HG03039 (cell line): ENCODE measurements at regions not wholly inside any gene's neighbourhood (a gene's known extent, or its start where the extent isn't known, plus 50 kb on each side); places are given as distances from the start of the nearest gene placed in this dataset.
"Not testable (repeated sequence)": the region's sequence is repeated elsewhere in the genome, so short reads cannot be mapped to it uniquely, and the experiment has no call there.

Source experiments
- ATAC-seq: cut with Tn5 transposase; IDR thresholded peaks from one replicate; pipeline ENCODE4 v1.9.1; 2021; ENCODE audit warnings: mild to moderate bottlenecking, moderate library complexity; ENCODE audit not compliant: unreplicated experiment

DNA sequence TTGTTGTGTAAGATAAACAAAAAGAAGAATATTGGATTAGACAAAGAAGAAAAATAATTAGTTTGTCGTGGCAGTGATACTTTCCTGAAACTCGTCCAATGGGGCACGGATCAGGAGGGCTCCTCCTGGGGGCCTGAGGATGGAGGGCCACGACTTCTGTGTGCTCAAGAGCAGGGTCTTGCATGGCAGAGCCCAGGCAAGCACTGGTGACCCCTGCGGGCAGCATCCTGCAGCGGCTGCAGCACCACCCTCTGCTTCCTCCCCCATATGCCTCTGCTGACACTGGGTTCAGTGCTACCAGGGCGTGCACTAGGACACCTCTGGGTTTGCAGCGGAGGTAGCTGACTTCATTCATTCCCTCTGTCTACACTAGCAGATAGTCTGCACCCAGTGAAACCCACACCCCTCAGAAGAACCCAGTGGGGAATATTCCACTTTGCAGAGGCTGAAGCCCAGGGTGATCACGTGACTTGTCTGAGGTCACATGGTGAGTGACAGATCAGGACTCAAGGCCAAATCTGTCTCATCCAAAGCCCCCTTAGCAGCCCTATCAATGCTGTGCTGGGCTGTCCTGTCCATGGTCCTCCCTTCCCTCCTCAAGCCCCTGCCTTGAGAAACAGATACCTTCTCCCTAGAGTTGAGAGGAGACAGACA lies 375.5 kb downstream of the TCERG1L start:
- ATAC-seq: no peak

DNA sequence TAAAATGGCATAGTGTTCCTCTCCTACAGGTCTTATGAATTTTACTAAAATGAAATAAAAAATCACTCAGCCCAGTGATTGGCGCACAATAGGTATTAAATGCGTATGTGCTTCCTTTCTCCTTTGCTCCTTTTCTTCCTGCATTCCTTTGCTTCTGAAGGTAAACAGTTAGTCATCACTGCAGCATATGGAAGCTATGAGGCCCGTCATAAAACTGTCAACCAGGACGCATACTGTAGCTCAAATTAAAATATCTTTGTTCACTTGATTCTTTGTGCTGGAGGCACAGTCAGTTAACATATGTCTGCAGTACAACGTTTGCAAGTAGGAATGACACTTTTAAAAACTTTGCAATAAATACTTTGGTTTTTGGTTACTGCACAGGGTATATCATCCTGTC lies 374.7 kb downstream of the TCERG1L start:
- ATAC-seq: no peak

DNA sequence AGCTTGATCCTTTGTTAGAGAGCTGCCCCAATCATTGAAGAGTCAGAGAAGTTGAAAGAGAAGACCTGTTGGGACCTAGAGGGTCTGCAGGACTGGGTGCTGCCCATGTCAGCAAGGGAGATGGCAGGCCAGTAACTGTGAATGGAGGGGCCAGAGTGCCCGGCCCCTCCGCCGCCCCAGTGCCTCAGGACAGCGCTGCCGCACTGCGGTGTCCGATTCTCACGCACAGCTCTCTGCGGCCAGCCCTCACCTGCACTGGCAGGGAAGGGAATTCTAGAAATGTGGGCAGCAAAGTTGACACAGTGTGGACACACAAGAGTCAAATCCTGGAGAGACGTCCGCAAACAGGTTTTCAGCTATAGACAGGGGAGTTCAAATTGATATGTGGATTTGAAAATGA lies 373.5 kb downstream of the TCERG1L start:
- ATAC-seq: no peak

DNA sequence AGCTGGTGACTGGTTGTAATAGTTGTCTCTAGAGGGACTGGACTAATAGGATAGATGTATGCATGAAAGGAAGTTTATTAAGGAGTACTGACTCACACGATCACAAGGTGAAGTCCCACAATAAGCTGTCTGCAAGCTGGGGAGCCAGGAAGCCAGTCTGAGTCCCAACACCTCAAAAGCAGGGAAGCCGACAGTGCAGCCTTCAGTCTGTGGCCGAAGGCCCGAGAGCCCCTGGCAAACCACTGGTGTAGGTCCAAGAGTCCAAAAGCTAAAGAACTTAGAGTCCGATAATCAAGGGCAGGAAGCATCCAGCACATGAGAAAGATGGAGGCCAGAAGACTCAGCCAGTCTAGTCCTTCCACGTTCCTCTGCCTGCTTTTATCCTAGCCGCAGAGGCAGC lies 372.6 kb downstream of the TCERG1L start:
- ATAC-seq: not testable (repeated sequence)

DNA sequence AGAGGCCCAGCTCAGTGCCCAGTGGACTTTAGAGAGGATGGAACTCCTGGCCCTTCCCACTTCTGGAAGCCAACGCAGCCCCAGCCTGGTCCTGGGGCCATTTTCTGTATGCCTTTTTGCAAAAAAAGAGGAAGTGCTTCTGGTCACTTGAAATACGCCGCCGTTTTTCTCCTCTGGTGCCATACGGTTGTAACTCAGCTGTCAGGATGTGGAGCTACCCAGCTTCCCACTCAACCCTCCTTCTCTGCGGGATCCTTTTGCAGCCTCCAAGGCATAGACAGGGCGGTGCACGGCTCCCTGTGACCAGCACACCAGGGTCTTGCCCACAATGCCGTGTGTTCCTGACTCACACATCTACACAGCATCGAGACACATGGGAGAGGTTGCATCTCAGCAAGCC lies 369.6 kb downstream of the TCERG1L start:
- ATAC-seq: no peak

DNA sequence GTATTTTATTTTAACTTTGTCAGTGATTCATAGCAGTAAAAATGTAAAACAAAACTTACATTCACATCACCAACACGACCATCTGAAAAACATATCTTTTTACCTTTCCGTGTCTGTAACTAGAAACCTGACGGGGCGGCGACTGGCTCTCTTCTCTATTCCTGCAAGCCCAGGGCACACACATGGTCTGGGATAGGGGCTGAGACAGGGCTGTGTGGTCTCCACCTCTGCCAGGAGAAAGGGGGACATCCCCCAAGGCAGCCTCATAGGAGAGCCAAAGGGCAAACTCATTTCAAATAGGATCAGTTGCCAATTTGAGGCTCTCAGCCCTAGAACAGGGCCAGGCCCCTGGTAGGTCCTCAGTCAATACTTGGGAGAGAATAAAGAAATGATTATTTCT lies 359.4 kb downstream of the TCERG1L start:
- ATAC-seq: no peak

GRCh38 chr10:130954326-130954905 lies 357.1 kb downstream of the TCERG1L start:
- ATAC-seq: no peak

- ATAC-seq: no peak
Measured at GRCh38 chr10:130956251-130956650, 355.3 kb downstream of the TCERG1L start.

DNA sequence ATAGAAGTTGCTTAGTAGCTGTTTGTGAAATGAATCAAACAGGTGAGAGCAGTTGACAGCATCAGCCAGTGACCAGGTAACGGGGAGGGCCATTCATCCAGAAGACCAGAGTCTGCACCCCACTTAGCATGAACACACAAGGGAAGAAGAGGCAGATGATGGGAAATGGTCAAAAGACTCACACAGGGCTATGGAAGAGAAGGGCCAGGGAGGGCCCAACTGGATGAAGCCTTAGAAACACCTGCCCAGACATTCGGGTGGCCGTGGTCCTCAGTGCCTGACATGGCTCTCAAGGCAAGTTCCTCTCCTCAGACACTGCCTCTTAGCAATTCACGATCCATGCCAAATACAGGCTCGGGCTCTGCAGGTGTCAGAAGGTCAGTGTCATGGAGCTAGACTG lies 354.1 kb downstream of the TCERG1L start:
- no peak for ATAC-seq

DNA sequence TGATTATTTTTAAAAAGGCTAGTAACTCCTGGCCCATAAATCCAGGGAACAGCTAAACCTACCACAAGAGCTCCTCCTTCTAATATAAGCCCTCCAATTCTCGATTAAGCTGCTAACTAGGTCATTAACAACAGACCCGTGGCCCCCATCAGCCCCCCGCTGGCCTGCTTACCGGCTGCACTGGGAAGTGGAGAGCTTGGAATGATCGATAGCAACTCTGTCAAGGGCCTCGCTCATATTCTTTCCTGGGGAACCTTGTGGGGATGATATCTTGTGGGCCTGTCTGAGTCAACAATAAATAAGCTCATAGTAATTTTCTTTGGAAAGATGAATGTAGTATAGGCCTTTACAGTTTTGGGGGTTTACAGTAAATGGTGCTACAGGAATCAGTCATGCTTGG lies 353.5 kb downstream of the TCERG1L start:
- no peak for ATAC-seq

DNA sequence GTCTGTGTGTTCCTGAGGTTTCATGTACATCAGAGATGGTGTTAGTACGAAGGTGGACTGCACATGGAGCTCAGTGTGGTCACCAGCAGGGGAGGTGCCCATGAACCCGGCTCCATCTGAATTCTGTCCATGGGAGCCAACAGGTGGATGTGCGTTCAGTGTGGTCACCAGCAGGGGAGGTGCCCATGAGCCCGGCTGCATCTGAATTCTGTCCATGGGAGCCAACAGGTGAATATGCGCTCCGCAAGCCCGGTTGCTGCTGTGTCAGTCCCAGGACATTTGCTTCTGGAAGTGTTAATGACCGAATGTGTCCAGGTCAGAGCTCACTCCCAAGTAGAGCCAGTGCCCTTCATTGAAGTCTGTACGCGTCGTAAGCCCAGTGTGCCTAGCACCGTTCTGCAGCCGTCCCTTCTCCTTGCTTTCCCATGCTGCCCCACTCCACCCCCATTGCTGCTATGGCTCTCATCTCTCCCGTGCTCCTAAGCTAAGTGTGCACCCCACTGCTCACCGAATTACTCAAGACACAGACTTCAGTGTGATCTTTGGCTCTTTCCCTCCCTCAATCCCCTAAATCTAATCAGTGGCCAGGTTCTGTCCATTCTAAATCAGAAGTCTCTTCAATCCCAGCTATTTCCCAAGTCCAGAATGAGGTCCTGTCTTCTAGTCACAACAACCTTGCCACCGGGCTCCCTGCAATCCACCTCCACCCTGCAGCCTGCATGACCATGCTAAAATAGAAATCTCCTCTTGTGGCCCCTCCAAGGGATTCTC lies 352.4 kb downstream of the TCERG1L start:
- ATAC-seq: no peak

GRCh38 chr10:130959752-130960195 lies 351.7 kb downstream of the TCERG1L start:
- ATAC-seq: no peak

- no peak for ATAC-seq
Measured at GRCh38 chr10:130960531-130960930, 351.0 kb downstream of the TCERG1L start.

DNA sequence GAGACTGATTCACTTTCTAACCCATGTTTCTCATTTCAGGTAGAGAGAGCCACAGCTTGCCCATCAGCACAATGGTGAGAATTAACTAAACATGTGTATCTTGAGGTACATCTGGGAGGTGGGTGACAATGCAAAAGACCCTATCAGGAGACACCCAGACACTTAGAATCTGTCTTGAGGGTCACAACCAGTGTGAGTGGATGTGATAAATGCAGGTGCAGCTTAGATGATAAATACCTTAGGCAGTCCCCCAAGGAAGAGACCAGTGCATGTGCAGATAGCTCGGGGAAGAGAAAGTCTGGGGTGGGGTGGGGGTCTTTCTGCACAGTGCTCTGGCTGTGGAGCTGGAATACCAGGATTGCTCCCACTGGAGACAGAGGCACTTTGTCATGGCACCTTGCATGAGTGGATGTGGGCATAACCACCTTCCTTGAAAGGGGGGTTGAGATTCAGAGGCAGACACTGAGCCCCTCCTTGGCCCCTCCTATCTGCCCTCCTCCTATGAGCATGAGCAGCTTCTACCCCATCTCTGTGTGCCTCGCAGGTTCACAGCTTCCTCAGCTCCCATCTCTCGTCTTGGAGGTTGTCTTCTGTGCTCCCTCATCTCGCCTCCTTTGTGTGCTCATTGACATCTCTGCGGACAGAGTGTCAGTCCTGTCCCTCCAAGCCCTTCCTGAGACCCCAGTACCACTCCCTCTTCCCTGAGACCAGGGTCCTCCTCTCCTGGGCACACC lies 349.8 kb downstream of the TCERG1L start:
- no peak for ATAC-seq

DNA sequence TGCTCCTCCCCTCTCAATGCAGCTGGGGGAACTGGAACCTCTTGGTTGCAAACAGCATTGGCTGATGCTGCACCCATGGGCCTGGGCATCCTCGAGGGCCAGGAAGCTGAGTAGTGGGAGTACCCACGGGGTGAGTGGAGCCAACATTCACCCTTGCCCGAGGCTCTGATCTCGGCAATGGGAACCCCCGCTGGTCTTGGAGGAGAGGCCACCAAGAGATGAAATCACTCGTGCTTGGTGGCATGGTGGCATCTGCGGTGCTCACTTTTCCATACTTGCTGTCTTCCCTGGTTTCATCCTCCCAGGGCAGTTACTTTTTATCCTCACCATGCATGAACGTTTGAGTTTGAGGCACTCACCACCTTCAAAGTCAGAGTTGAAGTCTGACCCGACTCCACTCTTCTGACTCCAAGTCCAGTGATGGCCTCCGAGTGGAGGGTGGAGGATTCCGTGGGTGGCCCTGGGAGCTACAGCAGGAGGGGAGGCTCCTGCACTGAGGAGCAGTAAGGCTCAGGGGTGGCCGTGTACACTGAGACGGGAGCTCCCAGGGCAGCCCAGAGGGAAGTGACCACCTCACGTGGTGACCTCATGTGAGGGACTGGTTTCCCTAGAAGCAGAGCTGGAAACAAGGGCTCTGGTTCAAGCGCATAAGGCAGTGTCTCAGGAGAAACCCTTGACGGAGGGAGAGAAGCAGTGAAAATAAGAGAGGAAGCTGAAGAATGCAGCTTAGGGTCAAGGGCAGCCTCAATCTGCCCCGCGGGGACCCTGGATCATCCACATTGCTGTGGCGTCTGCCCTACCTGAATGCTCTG lies 349.1 kb downstream of the TCERG1L start:
- ATAC-seq: no peak

- no peak for ATAC-seq
Measured at GRCh38 chr10:130963052-130963393, 348.5 kb downstream of the TCERG1L start.

DNA sequence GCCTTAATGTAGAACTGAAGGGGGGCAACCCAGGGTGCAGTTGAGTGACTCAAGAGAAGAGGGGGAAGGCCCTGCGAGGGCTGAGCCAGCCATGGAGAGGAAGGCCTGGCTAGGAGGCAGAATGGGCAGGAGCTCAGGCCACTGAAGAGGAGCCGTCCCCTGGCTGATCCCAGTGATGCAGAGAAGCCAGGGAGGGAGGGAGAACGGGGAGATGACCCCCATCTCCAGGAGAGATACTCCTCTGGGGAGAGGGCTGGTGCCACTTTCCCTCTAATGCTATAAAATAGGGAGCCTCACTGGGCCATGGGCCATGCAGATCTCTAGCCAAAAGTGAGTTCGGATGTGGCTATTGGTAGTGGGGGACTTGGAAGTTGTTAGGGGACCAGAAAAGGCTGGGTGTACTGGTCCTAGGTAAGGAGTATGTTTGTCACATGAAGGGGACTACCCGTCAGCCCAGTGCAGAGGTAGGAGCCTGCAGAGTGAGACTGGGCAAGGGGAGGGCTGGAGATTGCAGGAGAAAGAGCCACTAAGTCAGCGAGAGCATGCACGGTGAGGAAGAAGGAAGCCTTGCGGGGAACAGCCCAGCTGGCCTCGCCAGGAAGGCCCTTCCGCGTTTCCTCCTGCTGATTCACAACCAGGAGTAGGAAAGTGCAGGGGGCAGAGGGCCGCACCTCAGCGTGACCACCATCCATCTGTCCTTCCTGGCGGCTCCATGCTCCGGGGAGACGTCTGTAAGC lies 347.6 kb downstream of the TCERG1L start:
- ATAC-seq: no peak

DNA sequence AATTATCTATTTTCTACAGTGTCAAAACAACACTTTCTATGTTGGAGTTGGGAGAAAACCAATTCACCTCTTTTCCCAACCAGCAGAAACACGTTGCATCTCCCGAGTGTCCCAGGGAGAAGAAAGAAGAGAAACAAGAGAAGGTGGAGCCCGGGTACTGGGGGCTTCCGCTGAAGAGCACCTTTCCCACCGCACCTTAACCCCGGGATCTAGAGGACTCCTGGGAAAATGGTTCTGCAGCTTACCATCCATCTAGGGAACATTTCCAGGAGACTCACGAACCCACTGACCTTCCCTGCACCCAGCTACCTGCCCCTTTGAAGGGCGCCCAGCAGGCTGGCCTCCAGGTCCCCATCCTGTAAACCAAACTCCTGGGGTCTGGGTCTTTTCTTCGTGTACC lies 346.8 kb downstream of the TCERG1L start:
- ATAC-seq: no peak

DNA sequence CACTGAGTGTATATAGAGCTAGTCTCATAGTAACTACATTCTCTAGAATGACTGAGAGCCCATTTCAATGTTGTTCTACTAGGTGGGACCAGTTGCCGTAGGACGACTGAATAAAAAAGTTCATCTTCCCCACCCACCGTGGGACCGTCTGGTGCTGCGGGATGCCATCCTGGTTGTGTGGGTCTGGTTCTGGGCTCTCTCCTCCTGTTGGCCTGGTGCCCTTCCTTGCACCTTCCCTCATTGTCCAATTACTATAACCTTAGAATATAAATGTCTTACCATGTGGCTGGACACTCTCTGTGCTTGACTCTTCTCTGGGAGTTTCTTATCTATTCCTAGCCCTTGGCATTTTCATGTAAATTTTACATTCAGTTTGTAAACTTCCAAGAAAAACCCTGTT lies 344.4 kb downstream of the TCERG1L start:
- no peak for ATAC-seq

DNA sequence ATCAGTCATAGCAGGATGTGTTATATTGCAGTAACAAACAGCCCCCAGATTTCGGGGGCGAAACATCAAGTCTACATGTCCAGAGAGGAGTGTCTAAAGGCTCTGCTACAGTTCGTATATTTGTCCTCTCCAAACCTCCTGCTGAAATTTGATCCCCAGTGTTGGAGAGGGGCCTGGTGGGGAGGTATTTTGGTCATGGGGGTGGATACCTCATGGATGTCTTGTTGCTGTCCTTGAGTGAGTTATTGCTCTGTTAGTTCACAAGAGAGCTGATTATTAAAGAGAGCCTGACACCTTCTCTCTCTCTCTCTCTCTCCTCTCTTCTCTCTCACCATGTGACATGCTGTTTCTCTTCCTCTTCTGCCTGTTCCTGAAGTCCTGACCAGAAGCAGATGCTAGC lies 343.7 kb downstream of the TCERG1L start:
- ATAC-seq: no peak
